ENCODE measurements at regions not wholly inside any gene's neighbourhood (a gene's known extent, or its start where the extent isn't known, plus 50 kb on each side); places are given as distances from the start of the nearest gene placed in this dataset.
"Not testable (repeated sequence)": the region's sequence is repeated elsewhere in the genome, so short reads cannot be mapped to it uniquely, and the experiment has no call there.

- DNase-seq (ENCODE audit: low read depth in 4 of 6, low spot score in 6 of 6) = no peak
- 91% methylated on average over 9 of the region's 11 CpGs for WGBS (ENCODE audit: insufficient coverage)
- H3K27ac ChIP-seq (ENCODE audit: low read depth, low read length) = no peak overlapping the region
Observed at GRCh38 chrX:1700757-1701156, 85.9 kb downstream of the ASMT start.

GRCh38 chrX:1701396-1701901 lies 86.6 kb downstream of the ASMT start:
- not testable (repeated sequence) for H3K9me3 ChIP-seq (ENCODE audit: control insufficient read depth, insufficient read depth, low read length); H3K36me3 ChIP-seq (ENCODE audit: control insufficient read depth, insufficient read depth, low read length); H3K27me3 ChIP-seq (ENCODE audit: control insufficient read depth, insufficient read depth, low read length); H3K4me3 ChIP-seq (ENCODE audit: low read depth, low read length); H3K27ac ChIP-seq (ENCODE audit: low read depth, low read length); H3K4me1 ChIP-seq (ENCODE audit: control insufficient read depth, insufficient read depth, low read length); DNase-seq (ENCODE audit: low read depth in 4 of 6, low spot score in 6 of 6)
- WGBS (ENCODE audit: insufficient coverage) = 90% methylated on average over 13 of the region's 15 CpGs

More at GRCh38 chrX:1700757-1701156, 85.9 kb downstream of the ASMT start:
- Histone ChIP-seq H3K36me3 (ENCODE audit: control insufficient read depth, insufficient read depth, low read length) (no peaks in the 10 kb centered on the region), H3K9me3 (ENCODE audit: control insufficient read depth, insufficient read depth, low read length) (no peaks in the 10 kb centered on the region), H3K4me3 (ENCODE audit: low read depth, low read length) (no peak overlapping the region), H3K27me3 (ENCODE audit: control insufficient read depth, insufficient read depth, low read length) (no peaks in the 10 kb centered on the region), H3K4me1 (ENCODE audit: control insufficient read depth, insufficient read depth, low read length) (no peaks in the 10 kb centered on the region)

- H3K36me3 ChIP-seq (ENCODE audit: control insufficient read depth, insufficient read depth, low read length); H3K4me1 ChIP-seq (ENCODE audit: control insufficient read depth, insufficient read depth, low read length); DNase-seq (ENCODE audit: low read depth in 4 of 6, low spot score in 6 of 6); H3K9me3 ChIP-seq (ENCODE audit: control insufficient read depth, insufficient read depth, low read length); H3K4me3 ChIP-seq (ENCODE audit: low read depth, low read length); H3K27ac ChIP-seq (ENCODE audit: low read depth, low read length); H3K27me3 ChIP-seq (ENCODE audit: control insufficient read depth, insufficient read depth, low read length): not testable (repeated sequence)
- WGBS (ENCODE audit: insufficient coverage) = 85% methylated on average over 5 of the region's 12 CpGs
Observed at GRCh38 chrX:1702142-1702541, 87.3 kb downstream of the ASMT start.

GRCh38 chrX:1702557-1702956 lies 87.7 kb downstream of the ASMT start:
- WGBS (ENCODE audit: insufficient coverage) = 90% methylated on average over 11 of the region's 14 CpGs

GRCh38 chrX:1709277-1709676 lies 94.4 kb downstream of the ASMT start:
- H3K4me1 ChIP-seq (ENCODE audit: control insufficient read depth, insufficient read depth, low read length); H3K36me3 ChIP-seq (ENCODE audit: control insufficient read depth, insufficient read depth, low read length); DNase-seq (ENCODE audit: low read depth in 4 of 6, low spot score in 6 of 6); H3K27ac ChIP-seq (ENCODE audit: low read depth, low read length); H3K9me3 ChIP-seq (ENCODE audit: control insufficient read depth, insufficient read depth, low read length); H3K27me3 ChIP-seq (ENCODE audit: control insufficient read depth, insufficient read depth, low read length); H3K4me3 ChIP-seq (ENCODE audit: low read depth, low read length): not testable (repeated sequence)
- WGBS (ENCODE audit: insufficient coverage) = 93% methylated on average over 12 of the region's 25 CpGs

More at GRCh38 chrX:1702557-1702956, 87.7 kb downstream of the ASMT start:
- H3K27me3 ChIP-seq (ENCODE audit: control insufficient read depth, insufficient read depth, low read length); H3K27ac ChIP-seq (ENCODE audit: low read depth, low read length); H3K4me3 ChIP-seq (ENCODE audit: low read depth, low read length); DNase-seq (ENCODE audit: low read depth in 4 of 6, low spot score in 6 of 6); H3K9me3 ChIP-seq (ENCODE audit: control insufficient read depth, insufficient read depth, low read length); H3K36me3 ChIP-seq (ENCODE audit: control insufficient read depth, insufficient read depth, low read length); H3K4me1 ChIP-seq (ENCODE audit: control insufficient read depth, insufficient read depth, low read length): not testable (repeated sequence)

DNA sequence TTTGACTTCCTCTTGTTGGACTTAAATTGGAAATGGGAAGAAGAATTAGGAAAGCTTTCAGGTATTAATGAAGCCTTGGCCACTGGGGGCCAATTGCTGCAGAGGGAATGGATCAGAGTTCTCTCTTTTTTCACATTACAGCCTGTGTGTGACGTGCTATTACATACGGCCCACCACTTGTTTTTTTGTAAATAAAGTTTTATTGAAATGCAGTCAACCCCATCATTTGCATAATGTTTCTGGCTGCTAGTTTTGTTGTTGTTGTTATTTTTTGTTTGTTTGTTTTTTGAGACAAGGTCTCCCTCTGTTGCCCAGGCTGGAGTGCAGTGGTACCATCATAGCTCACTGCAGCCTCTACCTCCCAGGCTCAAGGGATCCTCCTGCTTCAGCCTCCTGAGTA lies 98.4 kb downstream of the ASMT start:
- H3K27me3 ChIP-seq (ENCODE audit: control insufficient read depth, insufficient read depth, low read length) = no peaks in the 10 kb centered on the region
- no peak overlapping the region for H3K4me3 ChIP-seq (ENCODE audit: low read depth, low read length)
- H3K9me3 ChIP-seq (ENCODE audit: control insufficient read depth, insufficient read depth, low read length) = peaks cover 1% of the 10 kb centered on the region
- no peak overlapping the region for H3K27ac ChIP-seq (ENCODE audit: low read depth, low read length)
- no peak for DNase-seq (ENCODE audit: low read depth in 4 of 6, low spot score in 6 of 6)
- H3K4me1 ChIP-seq (ENCODE audit: control insufficient read depth, insufficient read depth, low read length) = no peaks in the 10 kb centered on the region
- H3K36me3 ChIP-seq (ENCODE audit: control insufficient read depth, insufficient read depth, low read length) = no peaks in the 10 kb centered on the region
- WGBS (ENCODE audit: insufficient coverage) = no CpG with 5 or more reads among the region's 2 CpGs

DNA sequence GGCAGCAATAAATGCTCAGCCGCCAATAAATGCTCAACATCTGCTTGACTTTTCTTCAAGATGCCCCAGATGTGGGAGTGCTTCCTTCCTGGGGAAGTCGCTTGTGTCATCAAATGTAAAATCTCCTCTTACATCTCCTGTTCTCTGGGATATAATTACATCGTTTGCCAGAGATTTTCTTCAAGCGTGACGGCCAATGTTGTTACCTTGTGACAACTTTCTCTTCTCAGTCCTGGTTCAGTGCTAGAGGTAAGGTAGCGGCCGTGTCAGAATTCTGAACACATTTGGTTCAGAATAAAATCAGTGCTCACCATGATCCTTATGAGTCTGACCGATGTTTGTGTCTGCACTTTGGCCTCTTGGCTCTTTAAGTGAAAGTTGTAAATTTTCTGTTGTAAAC lies 102.5 kb downstream of the ASMT start:
- H3K27ac ChIP-seq (ENCODE audit: low read depth, low read length) = no peak overlapping the region
- no peak overlapping the region for H3K4me3 ChIP-seq (ENCODE audit: low read depth, low read length)
- WGBS (ENCODE audit: insufficient coverage) = 73% methylated on average over 8 of the region's 8 CpGs
- no peaks in the 10 kb centered on the region for H3K36me3 ChIP-seq (ENCODE audit: control insufficient read depth, insufficient read depth, low read length)
- H3K9me3 ChIP-seq (ENCODE audit: control insufficient read depth, insufficient read depth, low read length) = peaks cover 1% of the 10 kb centered on the region
- H3K4me1 ChIP-seq (ENCODE audit: control insufficient read depth, insufficient read depth, low read length) = no peaks in the 10 kb centered on the region
- H3K27me3 ChIP-seq (ENCODE audit: control insufficient read depth, insufficient read depth, low read length) = no peaks in the 10 kb centered on the region
- no peak for DNase-seq (ENCODE audit: low read depth in 4 of 6, low spot score in 6 of 6)

DNA sequence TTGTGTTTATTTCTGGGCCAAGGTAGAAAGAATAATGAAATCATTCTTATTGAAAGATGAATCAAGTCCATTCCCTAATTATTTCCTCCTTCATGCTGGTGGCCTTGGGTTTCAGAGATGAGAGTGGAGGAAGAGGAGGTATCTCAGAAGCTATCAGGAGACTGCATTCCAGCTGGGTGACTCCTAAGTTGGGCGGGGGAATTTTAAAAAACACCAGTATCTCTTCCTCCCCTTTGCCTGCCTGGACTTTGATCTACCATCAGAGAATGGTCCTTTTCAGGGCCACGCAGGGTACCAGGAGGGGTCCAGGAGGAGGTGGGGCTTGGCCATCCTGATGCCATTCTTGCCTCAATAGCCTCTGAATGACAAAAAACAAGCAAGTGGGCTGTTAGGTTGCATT lies 104.4 kb downstream of the ASMT start:
- DNase-seq (ENCODE audit: low read depth in 4 of 6, low spot score in 6 of 6) = no peak
- Histone ChIP-seq H3K9me3 (ENCODE audit: control insufficient read depth, insufficient read depth, low read length) (peaks cover 1% of the 10 kb centered on the region), H3K27me3 (ENCODE audit: control insufficient read depth, insufficient read depth, low read length) (no peaks in the 10 kb centered on the region), H3K36me3 (ENCODE audit: control insufficient read depth, insufficient read depth, low read length) (no peaks in the 10 kb centered on the region), H3K27ac (ENCODE audit: low read depth, low read length) (no peak overlapping the region), H3K4me1 (ENCODE audit: control insufficient read depth, insufficient read depth, low read length) (no peaks in the 10 kb centered on the region), H3K4me3 (ENCODE audit: low read depth, low read length) (no peak overlapping the region)
- 78% methylated on average over 1 of the region's 2 CpGs for WGBS (ENCODE audit: insufficient coverage)

GRCh38 chrX:1720836-1721235 lies 106.0 kb downstream of the ASMT start:
- Histone ChIP-seq H3K27me3 (ENCODE audit: control insufficient read depth, insufficient read depth, low read length) (no peaks in the 10 kb centered on the region), H3K36me3 (ENCODE audit: control insufficient read depth, insufficient read depth, low read length) (no peaks in the 10 kb centered on the region), H3K27ac (ENCODE audit: low read depth, low read length) (no peak overlapping the region), H3K4me1 (ENCODE audit: control insufficient read depth, insufficient read depth, low read length) (no peaks in the 10 kb centered on the region), H3K4me3 (ENCODE audit: low read depth, low read length) (no peak overlapping the region), H3K9me3 (ENCODE audit: control insufficient read depth, insufficient read depth, low read length) (peaks cover 1% of the 10 kb centered on the region)
- DNase-seq (ENCODE audit: low read depth in 4 of 6, low spot score in 6 of 6) = peak in 1 of 6 donors; percentile 31
- 50% methylated on average over 1 of the region's 3 CpGs for WGBS (ENCODE audit: insufficient coverage)

DNA sequence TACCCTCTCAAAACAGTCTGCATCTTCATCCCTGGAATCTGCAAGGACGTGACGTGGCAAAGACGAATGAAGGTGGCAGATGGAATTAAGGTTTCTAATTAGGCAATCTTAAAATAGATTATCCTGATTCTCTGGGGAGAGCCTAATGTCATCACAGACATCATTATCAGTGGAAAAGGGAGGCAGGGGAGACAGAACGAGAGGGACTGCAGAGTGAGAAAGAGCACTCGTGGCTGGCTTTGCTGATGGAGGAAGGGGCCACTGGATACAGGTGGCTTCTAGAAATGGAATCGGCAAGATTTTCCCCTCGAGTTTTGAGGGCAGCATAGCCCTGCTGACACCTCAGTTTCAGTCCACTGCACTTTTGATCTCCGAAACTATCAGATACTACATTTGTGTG lies 110.6 kb downstream of the ASMT start:
- WGBS (ENCODE audit: insufficient coverage) = no CpG with 5 or more reads among the region's 8 CpGs
- DNase-seq (ENCODE audit: low read depth in 4 of 6, low spot score in 6 of 6) = no peak

More for the DNA sequence above, 110.6 kb downstream of the ASMT start:
- no peak overlapping the region for H3K4me3 ChIP-seq (ENCODE audit: low read depth, low read length)
- no peaks in the 10 kb centered on the region for H3K4me1 ChIP-seq (ENCODE audit: control insufficient read depth, insufficient read depth, low read length)
- no peak overlapping the region for H3K27ac ChIP-seq (ENCODE audit: low read depth, low read length)
- H3K9me3 ChIP-seq (ENCODE audit: control insufficient read depth, insufficient read depth, low read length) = peaks cover 1% of the 10 kb centered on the region
- no peaks in the 10 kb centered on the region for H3K36me3 ChIP-seq (ENCODE audit: control insufficient read depth, insufficient read depth, low read length)
- no peaks in the 10 kb centered on the region for H3K27me3 ChIP-seq (ENCODE audit: control insufficient read depth, insufficient read depth, low read length)
